HL-60 (cell line): ENCODE measurements at regions not wholly inside any gene's neighbourhood (a gene's known extent, or its start where the extent isn't known, plus 50 kb on each side); places are given as distances from the start of the nearest gene placed in this dataset.

Experiments used
- GABPA ChIP-seq: IDR thresholded peaks from 2 replicates; pipeline ENCODE4 v1.6.1; 2012; ENCODE audit warnings: low read depth
- POLR2AphosphoS5 ChIP-seq: IDR thresholded peaks from 2 replicates; pipeline ENCODE4 v1.6.1; 2012; ENCODE audit warnings: low read depth
- SPI1 ChIP-seq: IDR thresholded peaks from 2 replicates; pipeline ENCODE4 v1.6.1; 2012; ENCODE audit warnings: low read depth, mild to moderate bottlenecking, borderline replicate concordance
- TF ChIP-seq, protein P1 (sequence below): IDR thresholded peaks from one replicate; pipeline ENCODE4 v1.5.1; 2011; ENCODE audit warnings: low read length, control low read depth, inconsistent platforms; ENCODE audit not compliant: insufficient read depth
- TF ChIP-seq, protein P2 (sequence below): IDR thresholded peaks from 2 replicates; pipeline ENCODE4 v1.6.1; 2012; ENCODE audit warnings: low read depth; ENCODE audit not compliant: insufficient replicate concordance

DNA sequence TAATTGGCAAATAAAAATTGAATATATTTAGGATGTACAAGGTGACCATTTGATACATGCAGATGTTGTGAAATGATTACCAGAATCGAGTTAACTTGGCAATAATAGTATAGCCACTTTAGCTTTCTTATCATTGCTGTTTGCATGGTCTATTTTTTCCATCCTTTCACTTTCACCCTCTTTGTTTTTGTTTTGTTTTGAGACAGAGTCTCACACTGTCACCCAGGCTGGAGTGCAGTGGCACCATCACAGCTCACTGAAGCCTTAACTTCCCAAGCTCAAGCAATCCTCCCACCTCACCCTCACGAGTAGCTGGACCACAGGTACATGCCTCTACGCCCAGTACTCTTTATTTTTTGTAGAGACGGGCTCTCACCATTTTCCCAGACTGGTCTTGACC lies 218.6 kb upstream of the ADGRL3 start:
- TF ChIP-seq POLR2AphosphoS5 (no peak), SPI1 (no peak), GABPA (no peak)
- TF ChIP-seq, protein P1, sequence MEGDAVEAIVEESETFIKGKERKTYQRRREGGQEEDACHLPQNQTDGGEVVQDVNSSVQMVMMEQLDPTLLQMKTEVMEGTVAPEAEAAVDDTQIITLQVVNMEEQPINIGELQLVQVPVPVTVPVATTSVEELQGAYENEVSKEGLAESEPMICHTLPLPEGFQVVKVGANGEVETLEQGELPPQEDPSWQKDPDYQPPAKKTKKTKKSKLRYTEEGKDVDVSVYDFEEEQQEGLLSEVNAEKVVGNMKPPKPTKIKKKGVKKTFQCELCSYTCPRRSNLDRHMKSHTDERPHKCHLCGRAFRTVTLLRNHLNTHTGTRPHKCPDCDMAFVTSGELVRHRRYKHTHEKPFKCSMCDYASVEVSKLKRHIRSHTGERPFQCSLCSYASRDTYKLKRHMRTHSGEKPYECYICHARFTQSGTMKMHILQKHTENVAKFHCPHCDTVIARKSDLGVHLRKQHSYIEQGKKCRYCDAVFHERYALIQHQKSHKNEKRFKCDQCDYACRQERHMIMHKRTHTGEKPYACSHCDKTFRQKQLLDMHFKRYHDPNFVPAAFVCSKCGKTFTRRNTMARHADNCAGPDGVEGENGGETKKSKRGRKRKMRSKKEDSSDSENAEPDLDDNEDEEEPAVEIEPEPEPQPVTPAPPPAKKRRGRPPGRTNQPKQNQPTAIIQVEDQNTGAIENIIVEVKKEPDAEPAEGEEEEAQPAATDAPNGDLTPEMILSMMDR = no peak
- TF ChIP-seq, protein P2, sequence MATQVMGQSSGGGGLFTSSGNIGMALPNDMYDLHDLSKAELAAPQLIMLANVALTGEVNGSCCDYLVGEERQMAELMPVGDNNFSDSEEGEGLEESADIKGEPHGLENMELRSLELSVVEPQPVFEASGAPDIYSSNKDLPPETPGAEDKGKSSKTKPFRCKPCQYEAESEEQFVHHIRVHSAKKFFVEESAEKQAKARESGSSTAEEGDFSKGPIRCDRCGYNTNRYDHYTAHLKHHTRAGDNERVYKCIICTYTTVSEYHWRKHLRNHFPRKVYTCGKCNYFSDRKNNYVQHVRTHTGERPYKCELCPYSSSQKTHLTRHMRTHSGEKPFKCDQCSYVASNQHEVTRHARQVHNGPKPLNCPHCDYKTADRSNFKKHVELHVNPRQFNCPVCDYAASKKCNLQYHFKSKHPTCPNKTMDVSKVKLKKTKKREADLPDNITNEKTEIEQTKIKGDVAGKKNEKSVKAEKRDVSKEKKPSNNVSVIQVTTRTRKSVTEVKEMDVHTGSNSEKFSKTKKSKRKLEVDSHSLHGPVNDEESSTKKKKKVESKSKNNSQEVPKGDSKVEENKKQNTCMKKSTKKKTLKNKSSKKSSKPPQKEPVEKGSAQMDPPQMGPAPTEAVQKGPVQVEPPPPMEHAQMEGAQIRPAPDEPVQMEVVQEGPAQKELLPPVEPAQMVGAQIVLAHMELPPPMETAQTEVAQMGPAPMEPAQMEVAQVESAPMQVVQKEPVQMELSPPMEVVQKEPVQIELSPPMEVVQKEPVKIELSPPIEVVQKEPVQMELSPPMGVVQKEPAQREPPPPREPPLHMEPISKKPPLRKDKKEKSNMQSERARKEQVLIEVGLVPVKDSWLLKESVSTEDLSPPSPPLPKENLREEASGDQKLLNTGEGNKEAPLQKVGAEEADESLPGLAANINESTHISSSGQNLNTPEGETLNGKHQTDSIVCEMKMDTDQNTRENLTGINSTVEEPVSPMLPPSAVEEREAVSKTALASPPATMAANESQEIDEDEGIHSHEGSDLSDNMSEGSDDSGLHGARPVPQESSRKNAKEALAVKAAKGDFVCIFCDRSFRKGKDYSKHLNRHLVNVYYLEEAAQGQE = no peak
